OCI-LY3 (cell line): ENCODE measurements at regions not wholly inside any gene's neighbourhood (a gene's known extent, or its start where the extent isn't known, plus 50 kb on each side); places are given as distances from the start of the nearest gene placed in this dataset.

Source experiments
- H2AFZ ChIP-seq: fragments of 200-600, 300-600 bp; shearing (Covaris generic); 2 replicates; pipeline ENCODE4 v1.6.0; 2014; ENCODE audit warnings: antibody characterized with exemption, low read depth, low read length
- H3K27ac ChIP-seq: fragments of 200-600, 300-600 bp; sonication (generic); 2 replicates; pipeline ENCODE4 v1.5.1; 2014; ENCODE audit warnings: mild to moderate bottlenecking, low read length, moderate library complexity, mixed read lengths
- H3K27me3 ChIP-seq: fragments of 200-600, 300-600 bp; sonication (generic); 2 replicates; pipeline ENCODE4 v1.6.1; 2014; ENCODE audit warnings: low read depth, low read length, mixed read lengths
- H3K36me3 ChIP-seq: fragments of 200-600, 300-600 bp; sonication (generic); replicated peaks from 2 replicates; pipeline ENCODE3; 2014; ENCODE audit warnings: low read depth, low read length, mixed read lengths
- H3K4me1 ChIP-seq: fragments of 300-600, 200-600 bp; sonication (generic); 2 replicates; pipeline ENCODE4 v1.6.1; 2014; ENCODE audit warnings: low read length, mixed read lengths
- H3K4me2 ChIP-seq: fragments of 200-600, 300-600 bp; sonication (generic); 2 replicates; pipeline ENCODE4 v1.6.1; 2014; ENCODE audit warnings: low read length, mixed read lengths
- H3K4me3 ChIP-seq: fragments of 300-600, 200-600 bp; sonication (generic); 2 replicates; pipeline ENCODE4 v1.5.1; 2014; ENCODE audit warnings: antibody characterized with exemption, mild to moderate bottlenecking, low read length, moderate library complexity
- H3K79me2 ChIP-seq: fragments of 300-600, 200-600 bp; shearing (Covaris generic); 2 replicates; pipeline ENCODE4 v1.6.1; 2014; ENCODE audit warnings: mild to moderate bottlenecking, low read length, mixed read lengths
- H3K9ac ChIP-seq: fragments of 300-600, 200-600 bp; shearing (Covaris generic); 2 replicates; pipeline ENCODE4 v1.6.0; 2014; ENCODE audit warnings: mild to moderate bottlenecking, low read length, moderate library complexity
- H3K9me3 ChIP-seq: fragments of 200-600, 300-600 bp; shearing (Covaris generic); 2 replicates; pipeline ENCODE4 v1.6.1; 2014; ENCODE audit warnings: low read length, mixed read lengths; ENCODE audit not compliant: insufficient read depth
- H4K20me1 ChIP-seq: fragments of 200-600, 300-600 bp; sonication (generic); 2 replicates; pipeline ENCODE4 v1.6.1; 2016; ENCODE audit warnings: low read length, mixed read lengths; ENCODE audit not compliant: insufficient read depth
- EZH2phosphoT487 ChIP-seq: fragments of 200-600 bp; shearing (Covaris generic); IDR thresholded peaks from 2 replicates; pipeline ENCODE4 v1.6.1; 2018; ENCODE audit warnings: antibody characterized with exemption, mixed run types, low read depth
- TF ChIP-seq, protein P1 (sequence below): fragments of 200-600, 300-600 bp; sonication (generic); IDR thresholded peaks from 2 replicates; pipeline ENCODE4 v1.5.1; 2014; ENCODE audit warnings: antibody characterized with exemption, low read length, low read depth

DNA sequence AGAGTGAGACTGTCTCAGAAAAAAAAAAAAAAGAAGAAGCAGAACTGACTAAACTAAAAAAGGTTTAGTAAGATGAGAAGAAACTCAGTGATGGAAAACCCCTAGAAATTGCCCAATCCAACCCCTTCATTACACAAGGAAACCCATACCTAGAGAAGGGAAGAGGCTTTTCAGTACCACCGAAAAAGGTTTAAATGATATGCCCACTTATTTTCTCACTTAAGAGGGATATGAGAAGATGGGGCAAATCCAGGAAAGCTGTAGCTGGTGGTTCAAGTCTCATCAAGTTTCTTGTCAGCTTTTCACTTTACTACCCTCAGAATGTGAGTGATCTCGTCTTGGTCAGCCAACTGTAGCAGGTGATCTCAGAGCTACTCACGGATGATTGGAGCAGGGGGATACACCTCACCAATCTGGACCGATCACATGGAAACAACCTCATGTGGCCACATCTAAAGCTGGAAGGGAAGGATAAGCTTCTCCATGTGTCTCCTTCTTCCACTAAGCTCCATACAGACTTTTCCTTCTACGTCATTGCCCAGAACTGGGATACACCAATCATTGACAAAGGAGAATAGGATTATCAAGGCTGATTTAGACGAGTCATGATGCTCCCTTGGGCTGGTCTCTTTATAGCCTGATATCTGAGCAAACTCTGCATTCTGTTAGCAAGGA, 126.7 kb upstream of the POU3F1 start:
- Histone ChIP-seq H4K20me1 (no peaks in the 10 kb centered on the region), H3K27me3 (no peaks in the 10 kb centered on the region), H3K9ac (peak overlapping the region; percentile 94), H3K4me2 (peak overlapping the region; percentile 92), H3K36me3 (peaks cover 6% of the 10 kb centered on the region), H3K27ac (peak overlapping the region; percentile 99), H3K4me1 (peaks cover 77% of the 10 kb centered on the region), H3K4me3 (peak overlapping the region; percentile 66), H3K79me2 (no peaks in the 10 kb centered on the region), H3K9me3 (no peaks in the 10 kb centered on the region), H2AFZ (no peak overlapping the region)
- TF ChIP-seq, protein P1, sequence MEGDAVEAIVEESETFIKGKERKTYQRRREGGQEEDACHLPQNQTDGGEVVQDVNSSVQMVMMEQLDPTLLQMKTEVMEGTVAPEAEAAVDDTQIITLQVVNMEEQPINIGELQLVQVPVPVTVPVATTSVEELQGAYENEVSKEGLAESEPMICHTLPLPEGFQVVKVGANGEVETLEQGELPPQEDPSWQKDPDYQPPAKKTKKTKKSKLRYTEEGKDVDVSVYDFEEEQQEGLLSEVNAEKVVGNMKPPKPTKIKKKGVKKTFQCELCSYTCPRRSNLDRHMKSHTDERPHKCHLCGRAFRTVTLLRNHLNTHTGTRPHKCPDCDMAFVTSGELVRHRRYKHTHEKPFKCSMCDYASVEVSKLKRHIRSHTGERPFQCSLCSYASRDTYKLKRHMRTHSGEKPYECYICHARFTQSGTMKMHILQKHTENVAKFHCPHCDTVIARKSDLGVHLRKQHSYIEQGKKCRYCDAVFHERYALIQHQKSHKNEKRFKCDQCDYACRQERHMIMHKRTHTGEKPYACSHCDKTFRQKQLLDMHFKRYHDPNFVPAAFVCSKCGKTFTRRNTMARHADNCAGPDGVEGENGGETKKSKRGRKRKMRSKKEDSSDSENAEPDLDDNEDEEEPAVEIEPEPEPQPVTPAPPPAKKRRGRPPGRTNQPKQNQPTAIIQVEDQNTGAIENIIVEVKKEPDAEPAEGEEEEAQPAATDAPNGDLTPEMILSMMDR, result no peak
- TF ChIP-seq EZH2phosphoT487, result no peak

DNA sequence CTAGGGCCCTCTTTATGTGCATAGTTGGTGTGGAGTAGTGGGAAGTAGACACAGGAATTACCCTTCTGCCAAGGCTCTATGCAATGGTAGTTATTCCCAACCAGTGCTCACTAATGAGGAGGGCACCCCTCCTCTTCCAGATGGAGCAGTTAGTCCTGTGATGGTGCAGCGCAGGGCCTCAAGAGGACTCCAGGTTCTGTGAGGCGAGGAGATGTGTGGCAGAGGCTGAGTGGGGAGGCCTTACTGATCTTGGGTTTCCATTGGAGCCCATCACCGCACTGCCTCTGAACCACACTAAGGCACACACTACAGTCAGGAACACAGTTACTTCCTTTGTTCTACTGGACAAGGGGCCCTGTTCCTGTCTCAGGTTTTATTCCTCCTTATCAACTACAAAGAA, 122.5 kb upstream of the POU3F1 start:
- H3K27me3 ChIP-seq, result no peaks in the 10 kb centered on the region

DNA sequence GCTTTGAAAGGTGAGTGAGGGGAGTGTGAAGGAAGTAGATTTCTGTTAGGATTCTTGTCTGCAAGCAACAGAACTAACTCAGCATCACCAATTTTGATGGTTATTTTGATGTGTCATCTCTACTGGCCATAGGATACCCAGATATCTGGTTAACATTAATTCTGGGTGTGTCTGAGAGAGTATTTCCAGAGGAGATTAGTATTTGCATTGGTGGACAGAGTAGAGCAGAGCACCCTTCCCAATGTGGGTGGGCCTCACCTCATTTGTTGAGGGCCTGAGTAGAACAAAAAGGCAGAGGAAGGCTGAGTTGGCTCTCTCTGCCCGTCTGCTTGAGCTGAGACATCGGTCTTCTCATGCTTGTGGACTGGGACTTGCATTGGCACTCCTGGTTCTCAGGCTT, 121.8 kb upstream of the POU3F1 start:
- H4K20me1 ChIP-seq, result no peaks in the 10 kb centered on the region

More for the DNA sequence above, 122.5 kb upstream of the POU3F1 start:
- H3K4me1 ChIP-seq, result peaks cover 43% of the 10 kb centered on the region
- H3K27ac ChIP-seq, result no peak overlapping the region
- H3K79me2 ChIP-seq, result no peaks in the 10 kb centered on the region
- no peak overlapping the region for H3K4me3 ChIP-seq
- no peak overlapping the region for H3K9ac ChIP-seq
- no peak overlapping the region for H2AFZ ChIP-seq
- peaks cover 6% of the 10 kb centered on the region for H3K36me3 ChIP-seq
- no peaks in the 10 kb centered on the region for H3K9me3 ChIP-seq
- TF ChIP-seq EZH2phosphoT487, result no peak
- TF ChIP-seq, protein P1, result no peak
- H4K20me1 ChIP-seq, result no peaks in the 10 kb centered on the region
- no peak overlapping the region for H3K4me2 ChIP-seq

DNA sequence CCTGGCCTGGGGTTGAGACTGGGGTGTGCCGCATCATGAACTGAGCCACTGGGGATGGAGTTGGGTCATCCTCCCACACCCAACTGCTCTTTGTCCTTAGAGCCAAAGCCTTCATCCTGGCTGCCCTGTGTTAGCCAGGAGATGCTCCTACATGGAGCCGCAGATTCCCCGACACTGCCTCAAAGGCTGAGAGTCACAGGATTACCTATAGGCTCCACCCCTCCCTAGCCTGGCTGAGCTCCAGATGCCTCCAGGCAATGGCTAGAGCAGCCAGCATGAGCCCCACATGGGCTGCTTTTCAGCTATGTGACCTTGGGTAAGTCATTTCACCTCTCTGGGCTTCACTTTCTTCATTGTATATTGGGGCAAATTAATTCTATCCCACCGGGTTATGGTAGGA, 119.9 kb upstream of the POU3F1 start:
- Histone ChIP-seq H3K36me3 (no peaks in the 10 kb centered on the region), H3K9me3 (no peaks in the 10 kb centered on the region), H3K27ac (no peak overlapping the region), H3K9ac (no peak overlapping the region), H3K4me1 (peaks cover 17% of the 10 kb centered on the region), H4K20me1 (no peaks in the 10 kb centered on the region), H3K4me3 (no peak overlapping the region), H3K27me3 (no peaks in the 10 kb centered on the region), H2AFZ (no peak overlapping the region), H3K79me2 (no peaks in the 10 kb centered on the region), H3K4me2 (no peak overlapping the region)
- no peak for TF ChIP-seq EZH2phosphoT487
- TF ChIP-seq, protein P1, result no peak

More for the DNA sequence above, 121.8 kb upstream of the POU3F1 start:
- Histone ChIP-seq H3K27me3 (no peaks in the 10 kb centered on the region), H3K9me3 (no peaks in the 10 kb centered on the region), H3K4me1 (peaks cover 35% of the 10 kb centered on the region), H3K9ac (no peak overlapping the region), H3K36me3 (peaks cover 6% of the 10 kb centered on the region), H3K4me3 (no peak overlapping the region), H3K79me2 (no peaks in the 10 kb centered on the region), H2AFZ (no peak overlapping the region), H3K4me2 (no peak overlapping the region), H3K27ac (no peak overlapping the region)
- no peak for TF ChIP-seq EZH2phosphoT487
- TF ChIP-seq, protein P1, result no peak
